ENCODE measurements at regions not wholly inside any gene's neighbourhood (a gene's known extent, or its start where the extent isn't known, plus 50 kb on each side); places are given as distances from the start of the nearest gene placed in this dataset.
"Not testable (repeated sequence)": the region's sequence is repeated elsewhere in the genome, so short reads cannot be mapped to it uniquely, and the experiment has no call there.

DNA sequence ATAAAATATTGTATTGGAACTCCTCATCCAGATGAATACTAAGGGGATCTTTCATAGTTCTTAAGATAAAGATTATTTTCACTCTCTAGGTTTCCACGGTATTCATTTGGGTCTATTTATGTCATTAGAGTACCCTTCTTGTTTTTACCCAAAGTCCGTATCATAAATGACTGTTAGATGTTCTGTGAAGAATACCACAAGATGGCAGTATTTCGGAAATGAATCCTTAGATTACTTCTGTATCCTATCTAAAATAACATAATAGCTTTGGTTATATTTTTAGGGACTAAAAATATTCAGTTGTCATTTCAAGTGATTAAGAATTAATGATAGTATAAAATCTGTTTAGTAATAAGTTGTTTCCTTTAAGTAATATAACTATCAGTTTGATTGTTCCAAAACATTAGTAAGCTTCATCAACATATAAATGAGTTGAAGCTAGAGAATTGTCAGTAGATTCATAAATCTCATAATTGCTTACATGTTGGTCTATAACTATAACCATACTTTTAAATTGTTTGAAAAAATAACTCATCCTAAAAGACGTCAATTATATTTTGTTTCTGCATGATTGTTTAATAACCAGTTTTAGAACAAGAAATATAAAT is 337.5 kb upstream of the KCND2 start:
- Mint-ChIP-seq H3K4me1 (ENCODE audit: low read depth) (no peaks in the 10 kb centered on the region), H3K36me3 (ENCODE audit: low read depth) (no peaks in the 10 kb centered on the region), H3K27me3 (no peaks in the 10 kb centered on the region), H3K9me3 (no peaks in the 10 kb centered on the region), H3K27ac (no peak overlapping the region), H3K4me3 (no peak overlapping the region)
- intact Hi-C loops (cut with micrococcal nuclease), result loop anchor here (5.0 kb wide), 1 partner anchor 792 kb away; no protein-coding TSS in a partner anchor

DNA sequence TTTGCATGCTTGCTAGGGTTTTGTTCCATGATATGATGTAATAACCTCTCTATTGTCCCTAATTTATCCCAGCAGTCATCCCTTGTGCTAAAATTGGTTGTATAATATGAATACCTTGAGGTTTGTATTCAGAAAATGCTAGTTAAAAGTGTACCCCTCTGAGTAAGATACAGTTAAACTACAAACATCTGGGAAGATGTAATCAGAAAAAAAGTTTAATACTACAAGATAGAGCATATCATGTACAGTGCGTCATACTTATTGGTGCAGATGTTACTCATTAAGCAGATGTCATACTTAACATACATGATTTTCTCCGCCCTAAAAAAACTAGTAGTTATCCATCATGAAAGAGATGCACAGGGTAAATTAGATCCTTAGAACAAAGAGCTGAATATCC is 336.1 kb upstream of the KCND2 start:
- H3K27ac Mint-ChIP-seq, result no peak overlapping the region
- intact Hi-C loops (cut with micrococcal nuclease), result loop anchor here (5.0 kb wide), 1 partner anchor 790 kb away; no protein-coding TSS in a partner anchor

DNA sequence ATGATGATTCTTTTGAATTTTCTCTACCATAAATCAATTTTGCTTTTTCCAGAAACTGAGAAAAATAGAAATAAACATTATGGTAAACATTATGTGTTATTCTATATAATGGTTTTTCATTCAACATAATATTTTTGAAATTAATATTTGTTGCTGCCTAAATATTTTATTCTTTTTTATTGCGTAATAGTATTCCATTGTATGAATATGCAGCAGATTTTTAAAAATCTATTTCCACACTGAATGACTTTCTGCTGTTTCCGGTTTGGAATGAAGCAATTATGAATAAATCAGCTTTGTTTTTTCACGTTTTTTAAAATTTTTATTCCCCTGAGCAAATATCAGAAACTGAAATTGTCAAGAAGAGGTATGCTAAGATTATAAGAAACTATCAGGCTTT is 335.2 kb upstream of the KCND2 start:
- H3K4me3 Mint-ChIP-seq, result no peak overlapping the region

More for the DNA sequence above, 336.1 kb upstream of the KCND2 start:
- Mint-ChIP-seq H3K9me3 (no peaks in the 10 kb centered on the region), H3K4me1 (ENCODE audit: low read depth) (no peaks in the 10 kb centered on the region), H3K27me3 (no peaks in the 10 kb centered on the region), H3K4me3 (no peak overlapping the region), H3K36me3 (ENCODE audit: low read depth) (no peaks in the 10 kb centered on the region)

DNA sequence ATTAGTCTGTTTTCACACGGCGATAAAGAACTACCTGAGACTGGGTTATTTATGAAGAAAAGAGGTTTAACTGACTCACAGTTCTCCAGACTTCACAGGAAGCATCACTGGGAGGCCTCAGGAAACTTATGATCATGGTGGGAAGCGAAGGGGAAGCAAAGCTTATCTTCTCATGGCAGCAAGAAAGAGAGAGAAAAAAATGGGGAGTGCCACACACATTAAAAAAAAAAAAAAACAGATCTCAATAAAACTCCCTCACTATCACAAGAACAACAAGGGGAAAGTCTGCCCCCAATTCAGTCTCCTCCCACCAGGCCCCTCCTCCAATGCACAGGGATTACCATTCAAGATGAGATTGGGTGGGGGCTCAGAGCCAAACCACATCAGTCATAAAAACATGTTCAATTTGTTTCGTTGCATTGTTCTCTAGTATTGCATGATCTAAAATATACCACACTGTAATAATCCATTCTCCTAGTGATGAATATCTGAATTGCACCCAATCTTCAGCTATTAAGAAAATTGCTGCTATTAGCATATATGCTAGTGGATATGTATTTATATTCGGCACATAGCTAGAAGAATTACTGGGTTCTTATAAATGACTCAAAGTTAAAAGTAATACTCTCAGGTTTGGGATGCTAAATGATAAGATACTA is 328.9 kb upstream of the KCND2 start:
- Mint-ChIP-seq H3K4me3 (no peak overlapping the region), H3K9me3 (no peaks in the 10 kb centered on the region), H3K4me1 (ENCODE audit: low read depth) (no peaks in the 10 kb centered on the region), H3K36me3 (ENCODE audit: low read depth) (no peaks in the 10 kb centered on the region), H3K27ac (no peak overlapping the region), H3K27me3 (no peaks in the 10 kb centered on the region)
- intact Hi-C loops (cut with micrococcal nuclease), result no loop called here

More for the DNA sequence above, 335.2 kb upstream of the KCND2 start:
- intact Hi-C loops (cut with micrococcal nuclease), result loop anchor here (5.0 kb wide), 1 partner anchor 790 kb away; no protein-coding TSS in a partner anchor
- Mint-ChIP-seq H3K27me3 (no peaks in the 10 kb centered on the region), H3K9me3 (no peaks in the 10 kb centered on the region), H3K36me3 (ENCODE audit: low read depth) (no peaks in the 10 kb centered on the region), H3K27ac (no peak overlapping the region), H3K4me1 (ENCODE audit: low read depth) (no peaks in the 10 kb centered on the region)

DNA sequence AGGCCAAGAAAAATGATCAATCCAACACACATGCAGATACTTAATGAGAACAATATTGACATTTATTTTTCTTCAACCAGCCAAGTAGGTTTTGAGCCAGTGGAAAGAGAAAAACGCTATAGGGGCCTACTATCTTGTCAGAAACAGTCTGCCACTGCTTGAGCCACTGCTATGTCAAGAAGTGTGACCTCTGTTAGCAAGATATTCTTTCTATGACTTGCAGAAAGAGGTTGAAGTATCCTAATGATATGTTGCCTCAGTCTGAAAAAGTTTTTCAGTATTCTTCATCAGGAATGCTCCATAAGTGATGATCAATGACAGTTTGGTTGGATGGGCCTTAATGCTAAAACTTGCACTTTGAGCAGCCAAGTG is 328.4 kb upstream of the KCND2 start:
- Mint-ChIP-seq H3K36me3 (ENCODE audit: low read depth) (no peaks in the 10 kb centered on the region), H3K4me1 (ENCODE audit: low read depth) (no peaks in the 10 kb centered on the region), H3K27ac (no peak overlapping the region), H3K4me3 (no peak overlapping the region), H3K27me3 (no peaks in the 10 kb centered on the region), H3K9me3 (no peaks in the 10 kb centered on the region)
- intact Hi-C loops (cut with micrococcal nuclease), result no loop called here

DNA sequence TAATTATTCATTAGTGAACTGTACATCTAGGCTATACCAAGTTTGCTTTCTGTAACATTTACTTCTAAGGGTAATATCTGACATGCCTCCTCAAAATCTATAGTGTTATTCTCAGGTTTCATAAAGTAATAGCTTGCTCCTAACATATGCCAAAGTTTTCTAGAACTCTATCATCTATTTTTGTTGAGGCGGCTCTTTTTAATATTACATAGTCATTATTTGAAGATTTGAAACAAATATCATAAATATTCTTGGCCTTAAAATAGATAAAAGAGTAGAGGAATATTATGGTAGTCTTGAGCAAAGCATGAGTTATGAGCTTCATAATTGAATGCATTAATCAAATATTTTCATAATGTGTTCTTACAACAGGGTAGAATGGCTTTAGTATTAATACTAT is 327.2 kb upstream of the KCND2 start:
- H3K27me3 Mint-ChIP-seq, result no peaks in the 10 kb centered on the region
- intact Hi-C loops (cut with micrococcal nuclease), result no loop called here
- H3K36me3 Mint-ChIP-seq (ENCODE audit: low read depth), result no peaks in the 10 kb centered on the region
- H3K27ac Mint-ChIP-seq, result no peak overlapping the region
- H3K4me1 Mint-ChIP-seq (ENCODE audit: low read depth), result no peaks in the 10 kb centered on the region
- no peaks in the 10 kb centered on the region for H3K9me3 Mint-ChIP-seq
- no peak overlapping the region for H3K4me3 Mint-ChIP-seq

DNA sequence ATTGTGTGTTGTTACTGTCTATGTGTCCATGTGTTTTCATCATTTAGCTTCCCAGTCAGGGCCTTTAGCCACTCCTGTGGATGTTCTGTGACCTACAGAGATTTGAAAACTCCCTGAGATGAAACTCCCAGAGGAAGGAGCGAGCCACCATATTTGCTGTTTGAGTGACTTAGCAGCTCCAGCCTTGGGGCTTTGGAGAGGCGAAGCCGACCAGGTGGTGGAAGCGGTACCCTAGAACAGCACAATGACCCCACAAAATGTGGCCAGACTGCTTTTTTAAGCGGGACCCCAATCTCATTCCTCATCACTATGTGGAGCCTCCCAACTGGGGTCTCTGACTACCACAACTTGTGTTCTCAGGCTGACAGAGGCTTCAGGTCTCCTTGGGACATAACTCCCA is 323.9 kb upstream of the KCND2 start:
- Mint-ChIP-seq H3K27ac (no peak overlapping the region), H3K9me3 (no peaks in the 10 kb centered on the region), H3K27me3 (no peaks in the 10 kb centered on the region), H3K4me1 (ENCODE audit: low read depth) (no peaks in the 10 kb centered on the region), H3K36me3 (ENCODE audit: low read depth) (no peaks in the 10 kb centered on the region), H3K4me3 (no peak overlapping the region)
- intact Hi-C loops (cut with micrococcal nuclease), result no loop called here

DNA sequence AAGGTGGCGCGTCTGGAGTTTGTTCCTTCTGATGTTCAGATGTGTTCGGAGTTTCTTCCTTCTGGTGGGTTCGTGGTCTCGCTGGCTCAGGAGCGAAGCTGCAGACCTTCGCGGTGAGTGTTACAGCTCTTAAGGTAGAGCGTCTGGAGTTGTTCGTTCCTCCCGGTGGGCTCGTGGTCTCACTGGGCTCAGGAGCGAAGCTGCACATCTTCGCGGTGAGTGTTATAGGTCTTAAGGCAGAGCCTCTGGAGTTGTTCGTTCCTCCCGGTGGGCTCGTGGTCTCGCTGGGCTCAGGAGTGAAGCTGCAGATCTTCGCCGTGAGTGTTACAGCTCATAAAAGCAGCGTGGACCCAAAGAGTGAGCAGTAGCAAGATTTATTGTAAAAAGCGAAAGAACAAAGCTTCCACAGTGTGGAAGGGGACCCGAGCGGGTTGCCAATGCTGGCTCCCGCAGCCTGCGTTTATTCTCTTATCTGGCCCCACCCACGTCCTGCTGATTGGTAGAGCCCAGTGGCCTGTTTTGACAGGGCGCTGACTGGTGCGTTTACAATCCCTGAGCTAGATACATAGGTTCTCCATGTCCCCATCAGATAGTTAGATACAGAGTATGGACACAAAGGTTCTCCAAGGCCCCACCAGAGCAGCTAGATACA is 322.5 kb upstream of the KCND2 start:
- intact Hi-C loops (cut with micrococcal nuclease); H3K27ac Mint-ChIP-seq; H3K27me3 Mint-ChIP-seq; H3K36me3 Mint-ChIP-seq (ENCODE audit: low read depth); H3K9me3 Mint-ChIP-seq; H3K4me1 Mint-ChIP-seq (ENCODE audit: low read depth); H3K4me3 Mint-ChIP-seq: not testable (repeated sequence)

DNA sequence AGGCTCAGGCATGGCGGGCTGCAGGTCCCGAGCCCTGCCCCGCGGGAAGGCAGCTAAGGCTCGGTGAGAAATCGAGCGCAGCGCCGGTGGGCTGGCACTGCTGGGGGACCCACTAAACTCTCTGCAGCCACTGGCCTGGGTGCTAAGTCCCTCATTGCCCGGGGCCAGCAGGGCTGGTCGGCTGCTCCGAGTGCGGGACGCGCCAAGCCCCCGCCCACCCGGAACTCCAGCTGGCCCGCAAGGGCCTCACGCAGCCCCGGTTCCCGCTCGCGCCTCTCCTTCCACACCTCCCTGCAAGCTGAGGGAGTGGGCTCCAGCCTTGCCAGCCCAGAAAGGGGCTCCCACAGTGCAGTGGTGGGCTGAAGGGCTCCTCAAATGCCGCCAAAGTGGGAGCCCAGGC is 321.4 kb upstream of the KCND2 start:
- H3K4me1 Mint-ChIP-seq (ENCODE audit: low read depth), result not testable (repeated sequence)

DNA sequence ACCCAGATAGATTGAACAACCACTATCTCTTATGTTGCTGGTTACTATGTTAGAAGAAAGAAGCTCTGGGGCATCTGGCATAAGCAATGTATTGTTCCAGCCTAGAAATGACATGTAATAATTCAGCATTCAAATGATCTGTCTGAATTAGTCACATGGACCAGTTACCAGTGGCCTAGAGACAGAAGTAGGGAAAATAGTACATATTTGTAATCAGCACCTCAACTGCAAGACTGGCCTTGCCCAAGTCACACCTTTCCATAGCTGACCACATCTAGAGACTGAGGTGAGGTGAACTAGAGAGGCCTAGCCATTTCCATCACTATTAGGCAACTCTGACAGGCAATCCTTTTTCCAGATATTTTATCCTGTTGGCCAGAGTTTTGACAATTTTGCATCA is 315.6 kb upstream of the KCND2 start:
- H3K4me3 Mint-ChIP-seq, result no peak overlapping the region
- no peaks in the 10 kb centered on the region for H3K4me1 Mint-ChIP-seq (ENCODE audit: low read depth)
- no peaks in the 10 kb centered on the region for H3K9me3 Mint-ChIP-seq
- no peaks in the 10 kb centered on the region for H3K27me3 Mint-ChIP-seq
- H3K27ac Mint-ChIP-seq, result no peak overlapping the region
- intact Hi-C loops (cut with micrococcal nuclease), result no loop called here
- H3K36me3 Mint-ChIP-seq (ENCODE audit: low read depth), result no peaks in the 10 kb centered on the region

More for the DNA sequence above, 321.4 kb upstream of the KCND2 start:
- H3K4me3 Mint-ChIP-seq; H3K36me3 Mint-ChIP-seq (ENCODE audit: low read depth); intact Hi-C loops (cut with micrococcal nuclease); H3K27me3 Mint-ChIP-seq; H3K9me3 Mint-ChIP-seq; H3K27ac Mint-ChIP-seq: not testable (repeated sequence)

DNA sequence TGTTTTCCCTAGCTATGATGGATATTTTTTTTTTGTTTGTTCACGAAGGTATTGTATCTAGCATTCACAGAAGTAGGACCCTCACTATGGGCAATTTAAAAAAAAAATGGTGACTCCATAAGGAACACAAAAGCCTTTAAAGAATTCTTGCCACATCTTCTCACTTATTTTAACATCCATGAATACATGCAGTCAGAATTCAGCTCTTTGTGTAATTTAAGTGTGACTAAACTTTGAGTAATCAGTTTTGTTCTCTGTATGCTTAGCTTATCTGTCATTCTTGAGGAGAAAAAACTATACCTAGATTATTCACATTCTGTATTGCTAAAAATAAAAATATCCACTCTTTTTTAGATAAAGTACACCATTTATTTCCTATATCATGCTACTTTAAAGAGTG is 313.2 kb upstream of the KCND2 start:
- Mint-ChIP-seq H3K4me1 (ENCODE audit: low read depth) (no peaks in the 10 kb centered on the region), H3K4me3 (no peak overlapping the region), H3K27me3 (no peaks in the 10 kb centered on the region), H3K36me3 (ENCODE audit: low read depth) (no peaks in the 10 kb centered on the region), H3K27ac (no peak overlapping the region), H3K9me3 (no peaks in the 10 kb centered on the region)
- intact Hi-C loops (cut with micrococcal nuclease), result no loop called here

DNA sequence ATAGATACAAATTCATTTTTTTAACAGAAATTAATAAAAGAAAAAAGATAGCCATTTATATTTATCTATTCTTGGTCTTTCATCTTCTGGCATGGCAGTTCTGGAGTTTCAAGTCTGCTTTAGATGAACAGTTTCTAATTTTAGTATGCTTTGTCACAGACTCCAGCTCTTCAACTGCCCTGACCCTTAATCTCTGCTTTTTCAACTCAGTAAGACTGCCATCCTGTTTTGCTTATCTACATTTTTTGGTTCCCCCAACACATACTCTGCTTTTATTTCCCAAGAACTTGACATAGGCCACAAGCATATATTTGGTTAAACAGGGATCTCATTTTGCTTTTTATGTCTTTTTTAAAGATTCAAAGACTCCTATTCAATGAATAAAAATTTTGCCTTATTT is 309.3 kb upstream of the KCND2 start:
- intact Hi-C loops (cut with micrococcal nuclease), result no loop called here
- H3K27me3 Mint-ChIP-seq, result no peaks in the 10 kb centered on the region
- no peak overlapping the region for H3K27ac Mint-ChIP-seq
- no peaks in the 10 kb centered on the region for H3K4me1 Mint-ChIP-seq (ENCODE audit: low read depth)
- H3K9me3 Mint-ChIP-seq, result no peaks in the 10 kb centered on the region
- H3K36me3 Mint-ChIP-seq (ENCODE audit: low read depth), result no peaks in the 10 kb centered on the region
- no peak overlapping the region for H3K4me3 Mint-ChIP-seq

DNA sequence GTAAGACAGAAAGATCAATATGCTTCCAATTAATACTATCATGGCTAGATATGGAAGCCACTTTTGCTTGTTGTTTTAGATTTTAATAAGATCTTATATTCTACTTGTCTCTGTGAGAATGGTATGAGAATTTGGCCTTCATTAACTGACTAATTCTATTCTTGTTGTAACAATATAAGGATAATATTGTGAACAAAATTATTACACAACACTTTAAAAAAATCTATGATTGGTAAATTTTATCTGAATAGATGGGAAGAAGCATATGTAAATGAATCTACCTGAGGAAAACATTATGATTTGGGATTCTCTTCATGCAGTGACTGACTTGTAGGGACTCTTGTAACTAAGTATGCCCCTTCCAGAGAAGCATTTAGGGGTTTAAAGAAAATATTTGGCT is 308.9 kb upstream of the KCND2 start:
- Mint-ChIP-seq H3K4me3 (no peak overlapping the region), H3K4me1 (ENCODE audit: low read depth) (no peaks in the 10 kb centered on the region), H3K36me3 (ENCODE audit: low read depth) (no peaks in the 10 kb centered on the region), H3K9me3 (no peaks in the 10 kb centered on the region), H3K27ac (no peak overlapping the region), H3K27me3 (no peaks in the 10 kb centered on the region)
- intact Hi-C loops (cut with micrococcal nuclease), result no loop called here

DNA sequence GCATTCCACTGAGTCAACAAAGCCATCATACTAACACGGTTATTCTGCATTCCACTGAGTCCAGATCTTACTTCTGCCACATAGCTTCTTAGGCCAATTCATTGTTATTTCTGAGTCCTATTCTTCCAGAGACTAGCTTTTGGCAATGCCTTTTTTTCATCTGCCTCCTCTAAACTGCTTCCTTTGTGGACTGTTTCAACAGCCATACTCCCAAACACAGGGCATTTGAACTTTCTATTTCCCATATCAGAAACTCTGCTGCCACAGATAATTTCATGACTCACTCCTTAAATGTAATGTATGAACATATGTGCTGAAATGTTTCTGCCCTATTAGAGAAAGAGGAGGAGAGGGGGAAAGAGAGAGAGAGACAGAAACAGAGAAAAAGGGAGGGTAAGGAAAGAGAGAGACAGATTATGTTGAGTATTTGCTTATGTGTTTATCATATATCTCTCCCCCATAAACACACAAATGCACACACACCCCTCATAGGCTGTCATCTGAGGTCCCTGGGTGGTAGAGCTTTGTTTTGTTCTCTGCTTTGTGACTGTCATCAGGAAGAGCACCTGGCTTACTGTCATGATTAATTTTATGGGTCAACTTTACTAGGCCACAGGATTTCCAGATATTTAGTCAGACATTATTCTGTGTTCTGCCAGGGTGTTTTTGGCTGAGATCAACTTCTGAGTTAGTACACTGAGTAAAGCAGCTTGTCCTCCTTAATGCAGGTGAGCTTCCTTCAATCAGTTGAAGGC is 308.0 kb upstream of the KCND2 start:
- no peak overlapping the region for H3K27ac Mint-ChIP-seq
- intact Hi-C loops (cut with micrococcal nuclease), result no loop called here
- H3K27me3 Mint-ChIP-seq, result no peaks in the 10 kb centered on the region
- H3K4me1 Mint-ChIP-seq (ENCODE audit: low read depth), result no peaks in the 10 kb centered on the region
- no peaks in the 10 kb centered on the region for H3K9me3 Mint-ChIP-seq
- no peak overlapping the region for H3K4me3 Mint-ChIP-seq
- no peaks in the 10 kb centered on the region for H3K36me3 Mint-ChIP-seq (ENCODE audit: low read depth)

Data from dendritic cell treated with granulocyte-macrophage colony-stimulating factor and Interleukin-4, amounts not matched to agents 40 ng/mL and 50 ng/mL, for 4 days (primary cell).